ENCODE measurements at regions not wholly inside any gene's neighbourhood (a gene's known extent, or its start where the extent isn't known, plus 50 kb on each side); places are given as distances from the start of the nearest gene placed in this dataset.

GRCh38 chr10:24150853-24151252 is 58.1 kb upstream of the KIAA1217 start:
- no peak for DNase-seq

- DNase-seq: no peak
Measured at GRCh38 chr10:24152270-24152669, 56.7 kb upstream of the KIAA1217 start.

DNA sequence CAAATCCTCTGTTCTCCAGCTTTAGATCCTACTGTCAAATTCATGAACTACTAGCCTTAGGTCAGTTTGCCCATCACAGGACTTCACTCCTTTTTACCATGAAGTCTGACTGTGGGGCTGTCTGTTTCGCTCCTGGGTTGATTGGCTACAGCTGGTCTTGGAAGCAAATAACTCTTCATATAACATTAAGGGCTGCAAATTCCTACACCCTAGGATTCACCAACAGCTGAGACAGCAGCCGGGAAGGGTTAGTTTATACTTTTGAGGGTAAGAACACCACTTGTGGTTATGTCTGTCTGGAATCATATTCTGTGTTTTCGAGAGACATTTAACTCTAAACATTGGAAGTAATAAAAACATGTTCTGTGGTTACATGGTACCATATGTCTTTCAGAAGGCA is 55.9 kb upstream of the KIAA1217 start:
- no peak for DNase-seq

GRCh38 chr10:24153537-24153936 is 55.4 kb upstream of the KIAA1217 start:
- DNase-seq: no peak

DNA sequence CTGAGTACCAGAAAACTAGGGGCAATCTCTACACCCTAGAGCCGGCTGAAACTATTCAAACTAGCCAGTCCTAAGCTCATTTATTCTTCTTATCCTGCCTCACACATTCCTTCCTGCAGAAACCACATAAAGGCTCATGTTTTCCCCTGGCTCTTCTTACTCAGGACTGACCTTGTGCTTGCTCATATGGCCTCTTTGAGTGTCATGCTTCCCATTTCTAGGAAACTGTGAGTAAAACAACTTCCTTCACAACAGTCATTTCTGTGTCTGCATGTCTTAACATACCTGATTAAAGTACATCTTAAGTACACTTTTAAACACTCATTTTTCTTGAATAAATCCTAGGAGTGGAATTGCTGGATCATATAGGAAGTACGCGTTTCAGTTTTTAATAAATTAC is 52.3 kb upstream of the KIAA1217 start:
- no peak for DNase-seq

DNA sequence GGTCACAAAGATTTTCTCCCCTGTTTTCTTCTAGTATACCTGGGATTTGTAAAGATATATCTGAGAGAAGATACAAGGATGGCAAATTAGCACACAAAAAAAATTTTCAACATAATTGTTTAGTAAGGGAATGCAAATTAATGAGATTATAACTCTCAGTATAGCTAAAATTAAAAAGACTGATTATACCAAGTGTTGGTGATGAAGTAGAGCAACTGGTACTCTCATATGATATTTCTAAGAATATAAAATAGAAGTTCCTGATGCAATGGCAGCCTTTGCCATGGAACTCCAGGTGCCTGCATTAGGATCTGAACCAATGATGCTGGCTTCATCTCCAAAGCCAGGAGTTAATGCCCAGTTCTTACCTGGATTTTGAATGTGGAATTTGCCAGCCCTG is 51.4 kb upstream of the KIAA1217 start:
- DNase-seq: no peak

Measured in NCI-H1105 treated with DMSO at 0.1 percent for 48 hours (cell line).